ENCODE measurements at regions not wholly inside any gene's neighbourhood (a gene's known extent, or its start where the extent isn't known, plus 50 kb on each side); places are given as distances from the start of the nearest gene placed in this dataset.
"Not testable (repeated sequence)": the region's sequence is repeated elsewhere in the genome, so short reads cannot be mapped to it uniquely, and the experiment has no call there.

- no peak for DNase-seq (ENCODE audit: low spot score in 2 of 2)
- in situ Hi-C loops (cut with MboI; ENCODE audit: low sequenced_read_pairs), result no loop called here
- Histone ChIP-seq H3K36me3 (replicated peaks) (no peaks in the 10 kb centered on the region), H3K27me3 (ENCODE audit: low read depth) (no peaks in the 10 kb centered on the region), H3K4me3 (no peak overlapping the region), H3K9me3 (no peaks in the 10 kb centered on the region), H3K4me1 (no peaks in the 10 kb centered on the region)
Observed at GRCh38 chr5:174901336-174901735, 177.0 kb downstream of the MSX2 start.

- Histone ChIP-seq H3K27me3 (ENCODE audit: low read depth) (no peaks in the 10 kb centered on the region), H3K4me3 (no peak overlapping the region), H3K9me3 (no peaks in the 10 kb centered on the region), H3K36me3 (replicated peaks) (no peaks in the 10 kb centered on the region), H3K4me1 (no peaks in the 10 kb centered on the region)
- in situ Hi-C loops (cut with MboI; ENCODE audit: low sequenced_read_pairs), result no loop called here
- DNase-seq (ENCODE audit: low spot score in 2 of 2), result no peak
Observed at GRCh38 chr5:174900240-174900865, 176.0 kb downstream of the MSX2 start.

- no peak for DNase-seq (ENCODE audit: low spot score in 2 of 2)
- in situ Hi-C loops (cut with MboI; ENCODE audit: low sequenced_read_pairs), result no loop called here
- no peak overlapping the region for H3K4me3 ChIP-seq
Observed at GRCh38 chr5:174897281-174897950, 173.0 kb downstream of the MSX2 start.

DNA sequence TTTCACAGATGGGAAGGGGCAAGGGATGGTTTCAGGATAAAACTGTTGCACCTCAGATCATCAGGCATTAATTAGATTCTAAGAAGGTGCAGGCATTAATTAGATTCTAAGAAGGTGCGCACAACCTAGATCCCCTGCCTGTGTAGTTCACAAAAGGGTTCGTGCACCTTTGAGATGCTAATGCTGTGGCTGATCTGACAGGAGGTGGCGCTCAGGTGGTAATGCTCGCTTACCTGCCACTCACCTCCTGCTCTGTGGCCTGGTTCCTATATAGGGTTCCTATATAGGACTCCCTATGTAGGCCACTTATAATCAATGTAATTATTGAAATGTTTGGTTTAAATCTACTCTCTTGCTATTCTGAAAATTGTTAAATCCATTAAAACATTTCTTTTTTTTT lies 171.0 kb downstream of the MSX2 start:
- Histone ChIP-seq H3K27me3 (ENCODE audit: low read depth) (no peaks in the 10 kb centered on the region), H3K36me3 (replicated peaks) (no peaks in the 10 kb centered on the region), H3K4me1 (no peaks in the 10 kb centered on the region), H3K9me3 (no peaks in the 10 kb centered on the region), H3K4me3 (no peak overlapping the region)
- in situ Hi-C loops (cut with MboI; ENCODE audit: low sequenced_read_pairs), result no loop called here
- DNase-seq (ENCODE audit: low spot score in 2 of 2), result no peak

More at GRCh38 chr5:174897281-174897950, 173.0 kb downstream of the MSX2 start:
- Histone ChIP-seq H3K27me3 (ENCODE audit: low read depth) (no peaks in the 10 kb centered on the region), H3K4me1 (no peaks in the 10 kb centered on the region), H3K9me3 (no peaks in the 10 kb centered on the region), H3K36me3 (replicated peaks) (no peaks in the 10 kb centered on the region)

GRCh38 chr5:174892742-174893141 lies 168.4 kb downstream of the MSX2 start:
- in situ Hi-C loops (cut with MboI; ENCODE audit: low sequenced_read_pairs), result no loop called here
- H3K4me3 ChIP-seq, result no peak overlapping the region
- H3K9me3 ChIP-seq, result no peaks in the 10 kb centered on the region
- no peak for DNase-seq (ENCODE audit: low spot score in 2 of 2)
- H3K36me3 ChIP-seq (replicated peaks), result no peaks in the 10 kb centered on the region
- no peaks in the 10 kb centered on the region for H3K4me1 ChIP-seq
- H3K27me3 ChIP-seq (ENCODE audit: low read depth), result no peaks in the 10 kb centered on the region

DNA sequence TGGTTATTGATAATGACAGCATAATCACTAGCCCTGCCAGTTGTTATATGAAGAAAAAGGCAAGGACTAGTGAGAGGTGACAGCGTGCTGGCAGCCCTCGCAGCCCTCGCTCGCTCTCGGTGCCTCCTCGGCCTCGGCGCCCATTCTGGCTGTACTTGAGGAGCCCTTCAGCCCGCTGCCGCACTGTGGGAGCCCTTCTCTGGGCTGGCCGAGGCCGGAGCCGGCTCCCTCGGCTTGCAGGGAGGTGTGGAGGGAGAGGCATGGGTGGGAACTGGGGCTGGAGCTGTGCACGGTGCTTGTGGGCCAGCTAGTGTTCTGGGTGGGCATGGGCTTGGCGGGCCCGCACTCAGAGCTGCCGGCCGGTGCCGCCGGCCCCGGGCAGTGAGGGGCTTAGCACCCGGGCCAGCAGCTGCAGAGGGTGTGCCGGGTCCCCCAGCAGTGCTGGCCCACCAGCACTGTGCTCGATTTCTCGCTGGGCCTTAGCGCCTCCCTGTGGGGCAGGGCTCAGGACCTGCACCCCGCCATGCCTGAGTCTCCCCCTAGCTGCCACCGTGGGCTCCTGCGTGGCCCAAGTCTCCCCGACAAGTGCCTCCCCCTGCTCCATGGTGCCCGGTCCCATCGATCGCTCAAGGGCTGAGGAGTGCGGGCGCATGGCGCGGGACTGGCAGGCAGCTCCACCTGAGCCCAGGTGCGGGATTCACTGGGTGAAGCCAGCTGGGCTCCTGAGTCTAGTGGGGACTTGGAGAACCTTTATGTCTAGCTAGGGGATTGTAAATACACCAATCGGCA lies 156.2 kb downstream of the MSX2 start:
- H3K4me1 ChIP-seq; H3K4me3 ChIP-seq; in situ Hi-C loops (cut with MboI; ENCODE audit: low sequenced_read_pairs); DNase-seq (ENCODE audit: low spot score in 2 of 2); H3K27me3 ChIP-seq (ENCODE audit: low read depth); H3K9me3 ChIP-seq; H3K36me3 ChIP-seq (replicated peaks): not testable (repeated sequence)

DNA sequence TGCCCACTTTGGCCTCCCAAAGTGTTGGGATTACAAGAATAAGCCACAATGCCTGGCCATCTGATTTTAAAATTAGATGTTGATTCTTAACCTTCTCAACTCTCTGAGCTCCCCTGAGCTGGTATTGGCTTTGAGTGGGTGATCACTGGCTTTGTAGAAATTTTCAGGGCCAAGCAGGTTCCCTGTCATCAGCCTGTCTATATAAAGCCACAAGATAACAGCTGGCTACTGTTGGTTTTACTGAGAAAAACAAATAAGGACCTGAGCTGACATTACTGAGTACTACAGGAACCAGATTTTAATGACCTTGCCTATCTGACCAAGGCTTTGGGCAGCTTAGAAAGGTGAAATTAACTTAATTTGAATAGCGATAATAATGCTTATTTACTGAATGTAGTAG lies 153.6 kb downstream of the MSX2 start:
- DNase-seq (ENCODE audit: low spot score in 2 of 2), result no peak
- Histone ChIP-seq H3K9me3 (no peaks in the 10 kb centered on the region), H3K36me3 (replicated peaks) (no peaks in the 10 kb centered on the region), H3K4me1 (no peaks in the 10 kb centered on the region), H3K27me3 (ENCODE audit: low read depth) (peaks cover 4% of the 10 kb centered on the region; the same call in 1 of the 2 replicates), H3K4me3 (no peak overlapping the region)
- in situ Hi-C loops (cut with MboI; ENCODE audit: low sequenced_read_pairs), result no loop called here

DNA sequence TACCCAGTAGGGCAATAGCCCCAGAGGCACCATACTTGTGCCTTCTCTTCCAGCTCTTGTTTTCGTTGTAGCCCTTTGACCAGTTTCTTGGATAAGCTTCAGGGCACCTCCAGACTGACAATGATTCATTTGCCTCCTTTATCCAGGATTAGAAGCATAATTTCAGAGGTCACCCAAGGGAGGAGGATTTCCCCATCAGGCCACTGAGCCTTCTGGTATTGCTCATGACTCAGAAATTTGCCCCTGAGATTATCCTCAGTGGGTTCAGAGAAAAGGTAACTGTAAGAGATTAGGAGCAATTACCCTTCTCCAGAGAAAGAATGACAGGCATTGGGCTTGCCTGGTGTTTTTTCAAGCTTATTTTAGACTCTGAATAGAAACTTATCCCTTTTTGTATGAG lies 147.9 kb downstream of the MSX2 start:
- no peak for DNase-seq (ENCODE audit: low spot score in 2 of 2)
- H3K9me3 ChIP-seq, result no peaks in the 10 kb centered on the region
- H3K4me1 ChIP-seq, result no peaks in the 10 kb centered on the region
- no peaks in the 10 kb centered on the region for H3K36me3 ChIP-seq (replicated peaks)
- no peak overlapping the region for H3K4me3 ChIP-seq
- in situ Hi-C loops (cut with MboI; ENCODE audit: low sequenced_read_pairs), result no loop called here
- H3K27me3 ChIP-seq (ENCODE audit: low read depth), result peaks cover 4% of the 10 kb centered on the region; the same call in 1 of the 2 replicates

DNA sequence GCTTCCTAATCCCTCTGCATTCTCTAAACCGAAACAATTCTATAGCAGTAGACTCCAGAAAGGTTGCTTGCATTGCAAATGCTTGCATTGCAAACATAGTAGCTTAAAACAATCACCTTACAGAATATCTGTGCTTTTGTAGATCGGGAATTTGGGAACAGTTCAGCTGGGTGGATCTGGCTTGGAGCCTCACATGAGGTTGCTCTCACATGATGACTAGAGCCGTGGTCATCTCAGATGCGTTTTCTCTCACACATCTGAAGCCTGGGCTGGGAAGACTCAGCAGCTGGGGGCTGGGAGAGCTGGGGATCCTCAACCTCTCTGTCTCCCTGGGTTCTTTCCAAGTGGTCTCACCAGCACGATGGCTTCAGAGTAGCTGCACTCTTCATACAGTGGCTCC lies 127.8 kb downstream of the MSX2 start:
- no peaks in the 10 kb centered on the region for H3K9me3 ChIP-seq
- no peak overlapping the region for H3K4me3 ChIP-seq
- DNase-seq (ENCODE audit: low spot score in 2 of 2), result no peak
- H3K36me3 ChIP-seq (replicated peaks), result no peaks in the 10 kb centered on the region
- in situ Hi-C loops (cut with MboI; ENCODE audit: low sequenced_read_pairs), result no loop called here
- no peaks in the 10 kb centered on the region for H3K4me1 ChIP-seq
- H3K27me3 ChIP-seq (ENCODE audit: low read depth), result no peaks in the 10 kb centered on the region

GRCh38 chr5:174850565-174851169 lies 126.3 kb downstream of the MSX2 start:
- no peaks in the 10 kb centered on the region for H3K36me3 ChIP-seq (replicated peaks)
- no peaks in the 10 kb centered on the region for H3K27me3 ChIP-seq (ENCODE audit: low read depth)
- in situ Hi-C loops (cut with MboI; ENCODE audit: low sequenced_read_pairs), result no loop called here
- H3K4me1 ChIP-seq, result no peaks in the 10 kb centered on the region
- H3K4me3 ChIP-seq, result no peak overlapping the region
- H3K9me3 ChIP-seq, result no peaks in the 10 kb centered on the region
- DNase-seq (ENCODE audit: low spot score in 2 of 2), result no peak

GRCh38 chr5:174849426-174849825 lies 125.0 kb downstream of the MSX2 start:
- in situ Hi-C loops (cut with MboI; ENCODE audit: low sequenced_read_pairs), result no loop called here
- H3K4me3 ChIP-seq, result no peak overlapping the region
- H3K9me3 ChIP-seq, result no peaks in the 10 kb centered on the region
- no peaks in the 10 kb centered on the region for H3K4me1 ChIP-seq
- H3K36me3 ChIP-seq (replicated peaks), result no peaks in the 10 kb centered on the region
- H3K27me3 ChIP-seq (ENCODE audit: low read depth), result no peaks in the 10 kb centered on the region
- no peak for DNase-seq (ENCODE audit: low spot score in 2 of 2)

DNA sequence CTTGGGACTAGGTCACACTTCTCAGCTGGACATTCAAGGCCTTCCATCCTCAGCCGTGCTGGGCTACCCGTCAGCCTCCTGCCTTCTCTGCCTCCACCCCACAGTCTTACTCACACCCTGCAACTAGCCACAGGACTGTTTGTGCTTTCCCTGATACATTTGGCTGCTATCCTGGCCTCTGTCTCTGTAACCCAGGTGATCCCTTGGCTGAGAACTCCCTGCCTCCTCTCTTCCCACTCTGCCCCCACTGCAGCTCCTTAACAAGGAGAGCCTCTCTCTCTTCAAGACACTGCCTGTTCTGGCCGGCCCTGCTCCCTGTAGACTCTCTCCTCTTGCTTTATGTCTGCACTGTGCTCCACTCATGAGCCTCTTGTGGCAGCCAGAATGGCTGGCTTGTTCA lies 120.6 kb downstream of the MSX2 start:
- Histone ChIP-seq H3K4me1 (no peaks in the 10 kb centered on the region), H3K27me3 (ENCODE audit: low read depth) (no peaks in the 10 kb centered on the region), H3K9me3 (no peaks in the 10 kb centered on the region), H3K4me3 (no peak overlapping the region), H3K36me3 (replicated peaks) (no peaks in the 10 kb centered on the region)
- in situ Hi-C loops (cut with MboI; ENCODE audit: low sequenced_read_pairs), result no loop called here
- DNase-seq (ENCODE audit: low spot score in 2 of 2), result no peak

- Histone ChIP-seq H3K4me3 (no peak overlapping the region), H3K4me1 (no peaks in the 10 kb centered on the region), H3K36me3 (replicated peaks) (no peaks in the 10 kb centered on the region), H3K9me3 (no peaks in the 10 kb centered on the region), H3K27me3 (ENCODE audit: low read depth) (no peaks in the 10 kb centered on the region; the same call in 1 of the 2 replicates)
- in situ Hi-C loops (cut with MboI; ENCODE audit: low sequenced_read_pairs), result no loop called here
- no peak for DNase-seq (ENCODE audit: low spot score in 2 of 2)
Observed at GRCh38 chr5:174843263-174844250, 119.2 kb downstream of the MSX2 start.

Measured in HAP-1 (cell line).